CD4-positive, CD25-positive, alpha-beta regulatory T cell (primary cell): ENCODE measurements at regions not wholly inside any gene's neighbourhood (a gene's known extent, or its start where the extent isn't known, plus 50 kb on each side); places are given as distances from the start of the nearest gene placed in this dataset.

Source experiments
- ATAC-seq, 2 donors: fragments of 150-1000 bp; cut with Tn5 transposase; one replicate each; pipeline ENCODE4 v1.10.0; 2021; ENCODE audit warnings: low read depth in 2 of 2, moderate number of reproducible peaks in 2 of 2, moderate library complexity in 1 of 2
- DNase-seq, 3 donors: peaks; one replicate each; pipeline versions ENCODE4 v3.0.0 to v3.0.0-alpha.2; 2012 to 2022; ENCODE audit warnings: mixed read lengths in 1 of 3
- H3K27ac ChIP-seq: one replicate; pipeline ENCODE4 v1.7.0; 2013; ENCODE audit warnings: mild to moderate bottlenecking, low read length; ENCODE audit not compliant: insufficient read depth, poor library complexity, severe bottlenecking
- H3K27me3 ChIP-seq: one replicate; pipeline ENCODE4 v1.7.0; 2013; ENCODE audit warnings: low read length; ENCODE audit not compliant: control insufficient read depth, insufficient read depth
- H3K36me3 ChIP-seq: one replicate; pipeline ENCODE4 v1.7.0; 2013; ENCODE audit warnings: mild to moderate bottlenecking, low read length, moderate library complexity; ENCODE audit not compliant: control insufficient read depth, insufficient read depth
- H3K4me1 ChIP-seq: 2 replicates; pipeline ENCODE4 v1.7.0; 2013; ENCODE audit warnings: mild to moderate bottlenecking, low read length; ENCODE audit not compliant: insufficient read depth, control insufficient read depth, poor library complexity, severe bottlenecking
- H3K4me3 ChIP-seq: one replicate; pipeline ENCODE4 v1.7.0; 2013; ENCODE audit warnings: low read depth, mild to moderate bottlenecking, low read length, moderate library complexity
- H3K9me3 ChIP-seq, 2 experiments: 1 replicate in 1 of 2; 2 replicates in 1 of 2; pipeline ENCODE4 v1.7.0; 2013; ENCODE audit warnings: low read length in 2 of 2, mild to moderate bottlenecking in 1 of 2, moderate library complexity in 1 of 2; ENCODE audit not compliant: control insufficient read depth in 2 of 2
- H3K27ac Mint-ChIP-seq, 3 donors: one replicate each; pipeline ENCODE4 v1.8.0; 2020 to 2022; ENCODE audit warnings: mild to moderate bottlenecking in 3 of 3, mixed read lengths in 3 of 3, moderate library complexity in 2 of 3
- H3K27me3 Mint-ChIP-seq: one replicate; pipeline ENCODE4 v1.8.0; 2022; ENCODE audit warnings: mild to moderate bottlenecking, mixed read lengths
- H3K36me3 Mint-ChIP-seq: one replicate; pipeline ENCODE4 v1.8.0; 2020; ENCODE audit warnings: mixed read lengths
- H3K4me1 Mint-ChIP-seq, 4 donors: one replicate each; pipeline ENCODE4 v1.8.0; 2020 to 2022; ENCODE audit warnings: mixed read lengths in 4 of 4, mild to moderate bottlenecking in 1 of 4
- H3K4me3 Mint-ChIP-seq, 4 donors: one replicate each; pipeline ENCODE4 v1.8.0; 2020 to 2022; ENCODE audit warnings: mild to moderate bottlenecking in 4 of 4, mixed read lengths in 4 of 4, moderate library complexity in 3 of 4
- H3K9me3 Mint-ChIP-seq, 7 donors: one replicate each; pipeline ENCODE4 v1.8.0; 2020 to 2022; ENCODE audit warnings: mixed read lengths in 7 of 7, mild to moderate bottlenecking in 3 of 7, moderate library complexity in 2 of 7

DNA sequence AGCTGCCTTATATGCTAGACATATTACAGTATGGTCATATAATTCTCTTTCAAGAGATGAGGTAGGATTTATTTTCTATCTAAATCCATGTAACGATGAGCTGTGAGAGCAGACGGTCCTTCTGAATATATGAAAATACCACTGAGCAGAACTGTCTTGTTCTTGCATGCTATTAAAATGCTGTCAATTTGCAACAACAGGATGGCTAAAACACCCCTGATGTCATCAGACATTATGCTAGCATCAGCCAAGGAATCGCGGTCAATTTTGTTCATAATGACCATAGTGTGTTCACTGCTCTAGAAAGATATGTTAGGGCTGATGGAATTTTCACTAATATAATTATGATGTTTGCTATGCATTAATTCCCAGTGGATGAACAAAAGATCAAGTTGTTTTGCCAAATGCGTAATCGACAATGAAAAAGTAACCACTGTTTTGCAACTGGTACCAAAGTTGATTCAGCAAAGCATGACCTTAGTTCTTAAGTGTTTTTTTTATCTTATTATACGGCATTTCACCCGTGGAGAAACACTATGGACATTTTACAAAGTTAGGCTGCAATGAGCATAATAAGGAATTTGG, 765.4 kb upstream of the NR2F2 start:
- Histone ChIP-seq H3K27me3 (no peaks in the 10 kb centered on the region), H3K36me3 (no peaks in the 10 kb centered on the region), H3K27ac (no peak overlapping the region), H3K9me3 (no peaks in the 10 kb centered on the region), H3K4me1 (no peaks in the 10 kb centered on the region), H3K4me3 (no peak overlapping the region)
- H3K9me3 Mint-ChIP-seq: peaks cover 0 to 5% (median 2%) of the 10 kb centered on the region in 7 donors
- DNase-seq (no peak), ATAC-seq (no peak)
- no peaks in the 10 kb centered on the region for H3K4me1 Mint-ChIP-seq
- H3K4me3 Mint-ChIP-seq: no peak overlapping the region
- no peaks in the 10 kb centered on the region for H3K27me3 Mint-ChIP-seq
- peaks cover 4% of the 10 kb centered on the region for H3K36me3 Mint-ChIP-seq
- no peak overlapping the region for H3K27ac Mint-ChIP-seq

GRCh38 chr15:95565690-95566089, 764.8 kb upstream of the NR2F2 start:
- H3K4me3 Mint-ChIP-seq: no peak overlapping the region

DNA sequence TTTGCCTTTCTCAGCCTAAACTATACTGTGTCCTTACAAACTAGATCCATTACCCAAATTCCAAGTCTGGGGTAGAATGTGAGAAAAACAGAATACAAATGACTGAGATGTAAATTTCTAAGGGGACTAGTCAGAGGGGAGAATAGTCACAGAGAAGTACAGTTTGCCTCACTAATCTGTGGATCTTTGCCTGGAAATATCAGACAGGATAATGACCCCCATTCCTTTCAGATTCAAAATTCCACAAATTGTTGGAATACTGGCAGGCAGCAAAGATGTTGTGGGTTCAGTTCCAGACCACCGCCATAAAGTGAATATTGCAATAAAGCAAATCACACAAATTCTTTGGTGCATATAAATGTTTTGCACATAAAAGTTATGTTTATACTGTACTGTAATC, 762.8 kb upstream of the NR2F2 start:
- Histone ChIP-seq H3K36me3 (no peaks in the 10 kb centered on the region), H3K27ac (no peak overlapping the region), H3K4me1 (no peaks in the 10 kb centered on the region), H3K27me3 (no peaks in the 10 kb centered on the region), H3K4me3 (no peak overlapping the region), H3K9me3 (peaks cover 4 to 5% of the 10 kb centered on the region in 2 experiments)
- ATAC-seq (no peak), DNase-seq (no peak)
- H3K4me1 Mint-ChIP-seq: no peaks in the 10 kb centered on the region
- H3K27ac Mint-ChIP-seq: no peak overlapping the region
- H3K27me3 Mint-ChIP-seq: no peaks in the 10 kb centered on the region
- no peaks in the 10 kb centered on the region for H3K36me3 Mint-ChIP-seq
- H3K4me3 Mint-ChIP-seq: no peak overlapping the region
- H3K9me3 Mint-ChIP-seq: peaks cover 3 to 8% (median 5%) of the 10 kb centered on the region in 7 donors

More at GRCh38 chr15:95565690-95566089, 764.8 kb upstream of the NR2F2 start:
- Mint-ChIP-seq H3K9me3 (peaks cover 0 to 6% (median 2%) of the 10 kb centered on the region in 7 donors), H3K27me3 (no peaks in the 10 kb centered on the region), H3K4me1 (no peaks in the 10 kb centered on the region), H3K27ac (no peak overlapping the region), H3K36me3 (peaks cover 4% of the 10 kb centered on the region)
- no peaks in the 10 kb centered on the region for H3K27me3 ChIP-seq
- no peaks in the 10 kb centered on the region for H3K4me1 ChIP-seq
- H3K36me3 ChIP-seq: no peaks in the 10 kb centered on the region
- no peaks in the 10 kb centered on the region for H3K9me3 ChIP-seq
- ATAC-seq (no peak), DNase-seq (no peak)
- no peak overlapping the region for H3K27ac ChIP-seq
- H3K4me3 ChIP-seq: no peak overlapping the region

- no peaks in the 10 kb centered on the region for H3K36me3 ChIP-seq
- Mint-ChIP-seq H3K4me1 (no peaks in the 10 kb centered on the region), H3K36me3 (no peaks in the 10 kb centered on the region)
These were observed 756.4 kb upstream of the NR2F2 start for GRCh38 chr15:95574053-95574452.

DNA sequence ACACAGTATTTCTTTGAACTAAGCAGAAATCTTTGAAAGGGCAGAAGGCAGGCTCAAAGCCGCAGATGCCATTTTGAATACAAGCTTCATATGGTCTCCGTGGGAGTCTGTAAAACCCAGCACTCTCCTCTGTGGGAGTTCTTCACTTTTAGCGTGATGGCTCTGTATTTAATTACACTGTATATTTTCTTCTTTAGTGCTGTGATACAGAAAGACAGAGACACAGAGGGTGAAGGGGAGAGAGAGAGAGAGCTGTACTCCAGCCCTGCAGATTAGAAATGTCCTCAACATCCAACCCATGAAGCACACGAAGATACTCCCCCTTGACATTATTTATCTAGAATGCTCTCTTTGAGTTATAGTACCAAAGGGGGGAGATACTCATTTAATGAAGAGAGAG, 752.6 kb upstream of the NR2F2 start:
- no peaks in the 10 kb centered on the region for H3K27me3 ChIP-seq
- no peak for ATAC-seq
- H3K9me3 Mint-ChIP-seq: peaks cover 0 to 2% (median 0%) of the 10 kb centered on the region in 7 donors
- no peak overlapping the region for H3K27ac ChIP-seq
- H3K4me3 ChIP-seq: no peak overlapping the region
- H3K36me3 Mint-ChIP-seq: no peaks in the 10 kb centered on the region
- H3K4me3 Mint-ChIP-seq: no peak overlapping the region
- no peaks in the 10 kb centered on the region for H3K4me1 ChIP-seq
- H3K36me3 ChIP-seq: no peaks in the 10 kb centered on the region
- H3K27me3 Mint-ChIP-seq: no peaks in the 10 kb centered on the region
- H3K27ac Mint-ChIP-seq: no peak overlapping the region
- no peaks in the 10 kb centered on the region for H3K9me3 ChIP-seq
- H3K4me1 Mint-ChIP-seq: no peaks in the 10 kb centered on the region
- no peak for DNase-seq

More at GRCh38 chr15:95574053-95574452, 756.4 kb upstream of the NR2F2 start:
- H3K4me3 ChIP-seq: no peak overlapping the region
- DNase-seq: no peak
- Mint-ChIP-seq H3K27ac (no peak overlapping the region), H3K4me3 (no peak overlapping the region), H3K27me3 (no peaks in the 10 kb centered on the region), H3K9me3 (peaks cover 0 to 8% (median 4%) of the 10 kb centered on the region in 7 donors)
- no peak for ATAC-seq
- peaks cover 4 to 5% of the 10 kb centered on the region in 2 experiments for H3K9me3 ChIP-seq
- no peaks in the 10 kb centered on the region for H3K4me1 ChIP-seq
- H3K27ac ChIP-seq: no peak overlapping the region
- H3K27me3 ChIP-seq: no peaks in the 10 kb centered on the region

DNA sequence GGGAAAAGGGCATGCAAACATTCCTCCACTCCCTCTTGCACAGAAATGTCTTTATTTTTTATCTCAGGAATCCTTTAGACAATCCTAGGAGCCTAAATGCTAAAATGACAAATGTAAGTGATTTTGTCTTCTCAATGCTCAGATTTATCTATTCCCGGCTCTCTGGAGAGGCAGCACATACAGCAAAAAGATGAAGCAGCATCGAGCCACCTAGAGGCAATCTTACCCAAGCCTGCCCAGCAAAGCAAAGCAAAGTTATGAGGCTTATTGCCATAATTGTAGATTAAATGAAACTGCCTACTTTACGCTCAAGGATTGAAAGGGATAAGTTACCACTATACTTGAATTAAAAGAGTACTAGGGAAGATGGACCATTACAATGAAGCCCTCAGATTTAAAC, 750.4 kb upstream of the NR2F2 start:
- no peak overlapping the region for H3K27ac Mint-ChIP-seq
- H3K36me3 ChIP-seq: no peaks in the 10 kb centered on the region
- ATAC-seq (no peak), DNase-seq (no peak)
- no peaks in the 10 kb centered on the region for H3K36me3 Mint-ChIP-seq
- peaks cover 0 to 1% (median 0%) of the 10 kb centered on the region in 7 donors for H3K9me3 Mint-ChIP-seq
- H3K27me3 Mint-ChIP-seq: no peaks in the 10 kb centered on the region
- H3K4me3 ChIP-seq: no peak overlapping the region
- no peaks in the 10 kb centered on the region for H3K27me3 ChIP-seq
- H3K4me1 ChIP-seq: no peaks in the 10 kb centered on the region
- H3K4me1 Mint-ChIP-seq: no peaks in the 10 kb centered on the region
- no peaks in the 10 kb centered on the region for H3K9me3 ChIP-seq
- H3K27ac ChIP-seq: no peak overlapping the region
- H3K4me3 Mint-ChIP-seq: no peak overlapping the region

- no peak overlapping the region for H3K4me3 ChIP-seq
- no peaks in the 10 kb centered on the region for H3K36me3 ChIP-seq
- H3K27ac ChIP-seq: no peak overlapping the region
- no peaks in the 10 kb centered on the region for H3K4me1 Mint-ChIP-seq
- peaks cover 0 to 1% (median 0%) of the 10 kb centered on the region in 7 donors for H3K9me3 Mint-ChIP-seq
- no peaks in the 10 kb centered on the region for H3K27me3 Mint-ChIP-seq
- H3K9me3 ChIP-seq: no peaks in the 10 kb centered on the region
- no peak overlapping the region for H3K27ac Mint-ChIP-seq
- no peaks in the 10 kb centered on the region for H3K36me3 Mint-ChIP-seq
- no peak for DNase-seq
- no peaks in the 10 kb centered on the region for H3K4me1 ChIP-seq
- H3K27me3 ChIP-seq: no peaks in the 10 kb centered on the region
- no peak for ATAC-seq
- H3K4me3 Mint-ChIP-seq: no peak overlapping the region
These were observed 748.9 kb upstream of the NR2F2 start for GRCh38 chr15:95581595-95581994.

- no peak overlapping the region for H3K4me3 Mint-ChIP-seq
- no peaks in the 10 kb centered on the region for H3K27me3 Mint-ChIP-seq
- DNase-seq (no peak), ATAC-seq (no peak)
- peaks cover 2% of the 10 kb centered on the region for H3K27me3 ChIP-seq
- peaks cover 0 to 1% (median 0%) of the 10 kb centered on the region in 7 donors for H3K9me3 Mint-ChIP-seq
- no peaks in the 10 kb centered on the region for H3K9me3 ChIP-seq
- H3K4me1 Mint-ChIP-seq: no peaks in the 10 kb centered on the region
- H3K36me3 Mint-ChIP-seq: no peaks in the 10 kb centered on the region
- no peaks in the 10 kb centered on the region for H3K36me3 ChIP-seq
- no peak overlapping the region for H3K27ac Mint-ChIP-seq
- H3K4me3 ChIP-seq: no peak overlapping the region
- H3K4me1 ChIP-seq: no peaks in the 10 kb centered on the region
- no peak overlapping the region for H3K27ac ChIP-seq
These were observed 746.4 kb upstream of the NR2F2 start for GRCh38 chr15:95584088-95584487.
